Astrocyte (in vitro differentiated cells and primary cell): ENCODE measurements at regions not wholly inside any gene's neighbourhood (a gene's known extent, or its start where the extent isn't known, plus 50 kb on each side); places are given as distances from the start of the nearest gene placed in this dataset.

Experiments
- EZH2 ChIP-seq: IDR thresholded peaks from 2 replicates; pipeline ENCODE4 v1.6.1; 2012; ENCODE audit warnings: mild to moderate bottlenecking, low read length, inconsistent platforms; ENCODE audit not compliant: insufficient read depth
- TF ChIP-seq, protein P1 (sequence below): IDR thresholded peaks from 2 replicates; pipeline ENCODE4 v1.5.1; 2011; ENCODE audit warnings: low read depth, mild to moderate bottlenecking, inconsistent platforms, low read length, moderate library complexity; ENCODE audit not compliant: insufficient read depth

DNA sequence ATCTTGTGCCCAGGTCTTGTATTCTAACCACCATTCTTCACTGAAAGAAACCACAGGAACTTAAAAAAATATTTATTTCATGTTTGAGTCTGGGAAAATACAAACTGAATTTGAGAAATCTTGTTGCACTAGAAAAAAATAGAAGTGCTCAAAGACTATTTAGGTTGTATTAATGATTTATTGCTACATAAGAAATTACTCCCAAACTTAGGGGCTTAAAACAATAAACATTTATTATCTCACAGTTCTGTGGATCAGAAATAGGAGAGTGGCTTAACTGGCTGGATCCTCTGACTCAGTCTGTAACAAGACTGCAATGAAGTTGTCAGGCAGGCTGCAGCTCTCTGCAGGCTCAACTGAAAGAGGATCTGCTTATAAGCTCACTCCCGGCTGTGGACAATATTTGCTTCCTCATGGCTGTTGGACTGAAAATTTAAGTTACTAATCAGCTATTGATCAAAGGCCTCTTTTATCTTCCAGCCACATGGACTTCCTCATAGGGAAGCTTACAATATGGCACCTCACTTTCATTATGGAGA is 295.4 kb upstream of the FAM241A start:
- TF ChIP-seq, protein P1, sequence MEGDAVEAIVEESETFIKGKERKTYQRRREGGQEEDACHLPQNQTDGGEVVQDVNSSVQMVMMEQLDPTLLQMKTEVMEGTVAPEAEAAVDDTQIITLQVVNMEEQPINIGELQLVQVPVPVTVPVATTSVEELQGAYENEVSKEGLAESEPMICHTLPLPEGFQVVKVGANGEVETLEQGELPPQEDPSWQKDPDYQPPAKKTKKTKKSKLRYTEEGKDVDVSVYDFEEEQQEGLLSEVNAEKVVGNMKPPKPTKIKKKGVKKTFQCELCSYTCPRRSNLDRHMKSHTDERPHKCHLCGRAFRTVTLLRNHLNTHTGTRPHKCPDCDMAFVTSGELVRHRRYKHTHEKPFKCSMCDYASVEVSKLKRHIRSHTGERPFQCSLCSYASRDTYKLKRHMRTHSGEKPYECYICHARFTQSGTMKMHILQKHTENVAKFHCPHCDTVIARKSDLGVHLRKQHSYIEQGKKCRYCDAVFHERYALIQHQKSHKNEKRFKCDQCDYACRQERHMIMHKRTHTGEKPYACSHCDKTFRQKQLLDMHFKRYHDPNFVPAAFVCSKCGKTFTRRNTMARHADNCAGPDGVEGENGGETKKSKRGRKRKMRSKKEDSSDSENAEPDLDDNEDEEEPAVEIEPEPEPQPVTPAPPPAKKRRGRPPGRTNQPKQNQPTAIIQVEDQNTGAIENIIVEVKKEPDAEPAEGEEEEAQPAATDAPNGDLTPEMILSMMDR = no peak
- TF ChIP-seq EZH2 = no peak
